AG09309 (cell line): ENCODE measurements at regions not wholly inside any gene's neighbourhood (a gene's known extent, or its start where the extent isn't known, plus 50 kb on each side); places are given as distances from the start of the nearest gene placed in this dataset.

ENCODE experiments used
- DNase-seq: peaks from one replicate; pipeline ENCODE4 v3.0.0-alpha.2; 2010; ENCODE audit warnings: low read depth
- H3K4me3 ChIP-seq: 2 replicates; pipeline ENCODE4 v1.5.1; 2011; ENCODE audit warnings: mild to moderate bottlenecking, low read depth, low read length, moderate library complexity; ENCODE audit not compliant: control insufficient read depth
- TF ChIP-seq, protein P1 (sequence below): IDR thresholded peaks from 2 replicates; pipeline ENCODE4 v1.5.1; 2011; ENCODE audit warnings: mild to moderate bottlenecking, low read depth, low read length, inconsistent platforms; ENCODE audit not compliant: insufficient read depth, control insufficient read depth; ENCODE audit errors: missing control alignments

DNA sequence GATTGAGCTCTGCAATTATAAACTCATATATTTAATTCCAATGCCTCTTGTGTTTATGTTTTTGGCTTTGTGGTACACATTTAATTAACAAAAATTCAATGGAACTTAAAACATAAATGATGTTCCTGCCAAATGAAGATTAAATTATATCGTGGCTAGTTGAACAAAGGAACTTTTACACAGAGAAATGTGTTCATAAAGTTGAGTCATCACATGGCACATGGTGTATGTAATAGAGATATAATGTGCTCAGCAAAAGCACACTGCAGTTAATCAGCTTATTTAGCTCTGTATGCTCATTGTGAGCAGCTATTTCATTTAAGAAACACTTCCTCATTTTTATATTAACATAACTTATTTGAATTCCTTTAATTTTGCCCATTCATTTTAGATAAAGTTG, 1295.6 kb upstream of the CITED2 start:
- no peak overlapping the region for H3K4me3 ChIP-seq
- no peak for DNase-seq
- TF ChIP-seq, protein P1, sequence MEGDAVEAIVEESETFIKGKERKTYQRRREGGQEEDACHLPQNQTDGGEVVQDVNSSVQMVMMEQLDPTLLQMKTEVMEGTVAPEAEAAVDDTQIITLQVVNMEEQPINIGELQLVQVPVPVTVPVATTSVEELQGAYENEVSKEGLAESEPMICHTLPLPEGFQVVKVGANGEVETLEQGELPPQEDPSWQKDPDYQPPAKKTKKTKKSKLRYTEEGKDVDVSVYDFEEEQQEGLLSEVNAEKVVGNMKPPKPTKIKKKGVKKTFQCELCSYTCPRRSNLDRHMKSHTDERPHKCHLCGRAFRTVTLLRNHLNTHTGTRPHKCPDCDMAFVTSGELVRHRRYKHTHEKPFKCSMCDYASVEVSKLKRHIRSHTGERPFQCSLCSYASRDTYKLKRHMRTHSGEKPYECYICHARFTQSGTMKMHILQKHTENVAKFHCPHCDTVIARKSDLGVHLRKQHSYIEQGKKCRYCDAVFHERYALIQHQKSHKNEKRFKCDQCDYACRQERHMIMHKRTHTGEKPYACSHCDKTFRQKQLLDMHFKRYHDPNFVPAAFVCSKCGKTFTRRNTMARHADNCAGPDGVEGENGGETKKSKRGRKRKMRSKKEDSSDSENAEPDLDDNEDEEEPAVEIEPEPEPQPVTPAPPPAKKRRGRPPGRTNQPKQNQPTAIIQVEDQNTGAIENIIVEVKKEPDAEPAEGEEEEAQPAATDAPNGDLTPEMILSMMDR = no peak

DNA sequence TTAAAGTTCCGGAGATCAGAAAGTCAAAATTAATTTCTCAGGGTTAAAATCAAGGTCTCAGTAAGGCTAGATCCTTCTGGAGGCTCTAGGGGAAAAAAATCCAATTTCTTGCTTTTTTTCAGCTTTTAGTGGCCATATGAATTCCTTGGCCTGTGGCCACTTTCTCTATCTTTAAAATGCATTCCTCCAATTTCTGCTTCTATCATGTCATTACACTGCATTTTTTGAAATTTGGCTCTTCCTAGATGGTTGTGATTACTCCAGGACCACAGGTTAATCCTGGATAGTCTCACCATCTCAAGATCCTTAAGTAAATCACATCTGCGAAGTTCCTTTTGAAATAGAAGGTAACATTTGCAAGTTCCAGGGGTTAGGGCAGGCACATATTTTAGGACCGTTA, 1294.9 kb upstream of the CITED2 start:
- TF ChIP-seq, protein P1 = no peak
- DNase-seq = no peak
- no peak overlapping the region for H3K4me3 ChIP-seq

DNA sequence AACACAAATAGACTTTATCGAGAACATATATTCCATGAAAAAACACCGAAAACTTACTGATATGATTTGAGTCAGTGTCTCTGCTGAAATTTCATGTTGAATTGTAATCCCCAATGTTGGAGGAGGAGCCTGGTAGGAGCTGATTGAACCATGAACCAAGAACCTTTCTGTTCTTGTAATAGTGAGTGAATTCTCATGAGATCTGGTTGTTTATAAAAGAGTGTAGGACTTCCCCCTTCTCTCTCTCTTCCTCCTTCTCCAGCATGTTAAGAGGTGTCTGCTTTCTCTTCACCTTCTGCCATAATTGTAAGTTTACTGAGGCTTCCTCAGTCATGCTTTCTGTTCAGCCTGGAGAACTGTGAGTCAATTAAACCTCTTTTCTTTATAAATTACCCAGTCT, 1289.3 kb upstream of the CITED2 start:
- DNase-seq = no peak
- TF ChIP-seq, protein P1 = no peak
- H3K4me3 ChIP-seq = no peak overlapping the region

DNA sequence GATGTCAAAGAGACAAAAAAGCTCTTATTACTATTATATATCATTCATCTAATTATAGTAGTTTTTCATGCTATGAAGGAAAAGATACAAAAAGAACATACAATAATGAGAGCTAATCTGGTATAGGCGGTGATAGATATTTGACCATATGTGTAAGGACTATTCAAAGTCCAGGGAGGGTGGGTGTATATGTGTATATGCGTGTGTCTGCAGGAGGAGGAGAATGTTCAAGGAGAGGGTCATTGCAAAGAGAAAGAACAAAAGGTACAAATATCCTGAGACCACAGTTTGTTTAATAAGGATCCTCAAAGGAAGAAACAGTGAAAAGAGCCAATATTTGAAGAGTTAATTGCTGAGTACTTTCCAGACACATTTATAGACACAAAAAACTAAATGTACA, 1288.6 kb upstream of the CITED2 start:
- DNase-seq = no peak
- TF ChIP-seq, protein P1 = no peak
- H3K4me3 ChIP-seq = no peak overlapping the region

DNA sequence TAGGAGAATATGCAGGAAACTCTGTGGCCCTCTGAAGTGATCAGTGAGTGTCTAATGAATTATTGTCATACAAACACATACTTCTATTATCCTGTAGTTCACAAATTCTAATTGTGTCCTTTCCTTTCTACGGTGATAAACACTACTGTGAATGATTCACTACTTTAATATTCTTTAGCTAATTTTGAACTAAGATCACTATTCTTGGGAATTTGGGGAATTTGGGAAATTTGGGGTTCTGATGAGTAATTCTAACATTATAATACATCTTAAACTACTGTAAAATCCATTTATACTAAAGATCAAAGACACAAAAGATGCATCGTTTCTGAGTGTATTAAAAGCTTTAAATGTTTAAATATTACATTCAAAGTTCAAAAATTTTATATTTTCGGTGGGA, 1287.2 kb upstream of the CITED2 start:
- no peak for DNase-seq
- no peak overlapping the region for H3K4me3 ChIP-seq
- TF ChIP-seq, protein P1 = no peak

DNA sequence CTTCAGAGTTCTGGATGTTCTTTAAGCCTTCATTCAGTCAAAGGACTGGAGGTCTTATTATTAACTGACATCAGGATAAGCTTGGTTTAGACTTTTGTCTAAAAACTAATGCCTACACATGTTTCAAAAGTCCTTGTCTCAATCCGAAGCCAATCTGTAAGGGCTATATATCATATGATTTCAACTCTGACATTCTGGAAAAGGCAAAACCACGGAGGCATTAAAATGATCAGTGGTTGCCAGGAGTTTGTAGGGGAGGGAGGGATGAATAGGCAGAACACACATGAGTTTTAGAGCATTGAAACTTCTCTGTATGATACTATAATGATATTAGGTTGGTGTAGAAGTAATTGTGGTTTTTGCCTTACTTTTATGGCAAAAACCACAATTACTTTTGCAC, 1285.8 kb upstream of the CITED2 start:
- no peak overlapping the region for H3K4me3 ChIP-seq
- TF ChIP-seq, protein P1 = no peak

DNA sequence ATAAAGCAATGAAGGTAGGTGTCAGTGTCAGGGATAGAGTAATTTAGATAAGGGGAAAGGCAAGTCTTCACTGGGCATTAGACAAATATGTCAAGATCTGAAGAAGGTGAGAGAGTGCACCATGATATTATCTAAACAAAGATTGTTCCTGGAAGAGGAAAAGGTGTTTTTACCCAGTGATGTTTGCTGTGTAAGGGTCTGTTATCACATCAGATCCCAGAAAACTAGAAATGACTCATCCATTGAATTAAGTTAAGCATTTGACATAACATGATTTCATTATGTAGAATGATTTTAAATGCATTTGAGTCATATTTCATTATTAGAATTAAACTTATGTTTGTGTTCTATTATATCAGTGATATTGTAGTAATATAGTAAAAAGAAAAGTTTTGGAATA, 1279.5 kb upstream of the CITED2 start:
- no peak for DNase-seq
- TF ChIP-seq, protein P1 = no peak

More for the DNA sequence above, 1285.8 kb upstream of the CITED2 start:
- no peak for DNase-seq

More for the DNA sequence above, 1279.5 kb upstream of the CITED2 start:
- no peak overlapping the region for H3K4me3 ChIP-seq
